Liver (tissue), 3 donors: ENCODE measurements at regions not wholly inside any gene's neighbourhood (a gene's known extent, or its start where the extent isn't known, plus 50 kb on each side); places are given as distances from the start of the nearest gene placed in this dataset.

ENCODE experiments used
- ATF3 ChIP-seq: IDR thresholded peaks from 2 replicates; pipeline ENCODE4 v1.6.1; 2016; ENCODE audit warnings: antibody characterized with exemption
- CTCF ChIP-seq: fragments of 150-350 bp; IDR thresholded peaks from 2 replicates; pipeline ENCODE4 v1.5.1; 2017; ENCODE audit warnings: improper control_type of control experiment, low read depth, low read length; ENCODE audit not compliant: missing input control
- EGR1 ChIP-seq, 2 donors: IDR thresholded peaks; 2 replicates each; pipeline ENCODE4 v1.6.1; 2016 to 2018; ENCODE audit warnings: antibody characterized with exemption in 2 of 2, low read depth in 2 of 2
- GABPA ChIP-seq, 2 donors: IDR thresholded peaks in 1 of 2; conservative IDR thresholded peaks in 1 of 2; 2 replicates each; pipeline ENCODE4 v1.6.1; 2016; ENCODE audit warnings: antibody characterized with exemption in 2 of 2, mild to moderate bottlenecking in 1 of 2, moderate library complexity in 1 of 2
- JUND ChIP-seq, 2 donors: IDR thresholded peaks; 2 replicates each; pipeline ENCODE4 v1.6.1; 2016; ENCODE audit warnings: antibody characterized with exemption in 2 of 2
- MAX ChIP-seq: IDR thresholded peaks from 2 replicates; pipeline ENCODE4 v1.6.1; 2016; ENCODE audit warnings: antibody characterized with exemption
- NR2F2 ChIP-seq: IDR thresholded peaks from 2 replicates; pipeline ENCODE4 v1.6.1; 2016; ENCODE audit warnings: antibody characterized with exemption
- RAD21 ChIP-seq, 2 donors: IDR thresholded peaks; 2 replicates each; pipeline ENCODE4 v1.6.1; 2016; ENCODE audit warnings: antibody characterized with exemption in 2 of 2, mild to moderate bottlenecking in 2 of 2
- REST ChIP-seq: IDR thresholded peaks from 2 replicates; pipeline ENCODE4 v1.6.1; 2016; ENCODE audit warnings: antibody characterized with exemption, mild to moderate bottlenecking
- RXRA ChIP-seq, 2 donors: IDR thresholded peaks; 2 replicates each; pipeline ENCODE4 v1.6.1; 2017 to 2018; ENCODE audit warnings: antibody characterized with exemption in 2 of 2, mild to moderate bottlenecking in 1 of 2
- SP1 ChIP-seq: IDR thresholded peaks from 2 replicates; pipeline ENCODE4 v1.6.1; 2018; ENCODE audit warnings: antibody characterized with exemption, mild to moderate bottlenecking
- YY1 ChIP-seq: IDR thresholded peaks from 2 replicates; pipeline ENCODE4 v1.6.1; 2016; ENCODE audit warnings: antibody characterized with exemption, mild to moderate bottlenecking
- donor health status: healthy.
- donor health status: healthy.

- TF ChIP-seq CTCF (no peak), MAX (no peak), RAD21 (IDR thresholded peaks at IDR 0.05) (no peak), YY1 (no peak), NR2F2 (no peak), REST (no peak), ATF3 (no peak), JUND (IDR thresholded peaks at IDR 0.05) (no peak), GABPA (IDR thresholded peaks at IDR 0.05 in 1 of 2, conservative IDR thresholded peaks at IDR 0.05 in 1 of 2) (no peak), RXRA (IDR thresholded peaks at IDR 0.05) (no peak), SP1 (no peak), EGR1 (IDR thresholded peaks at IDR 0.05; ENCODE audit: low read depth in 2 of 2) (no peak)
Measured at GRCh38 chr9:12554636-12555035, 138.5 kb upstream of the TYRP1 start.
